Dermis blood vessel endothelial cell (primary cell): ENCODE measurements at regions not wholly inside any gene's neighbourhood (a gene's known extent, or its start where the extent isn't known, plus 50 kb on each side); places are given as distances from the start of the nearest gene placed in this dataset.
A peak's percentile ranks its signal among the peaks of the same experiment; 100 is the strongest.
"Not testable (repeated sequence)": the region's sequence is repeated elsewhere in the genome, so short reads cannot be mapped to it uniquely, and the experiment has no call there.

Source experiments
- DNase-seq: peaks from one replicate; pipeline ENCODE4 v3.0.0; 2010

DNA sequence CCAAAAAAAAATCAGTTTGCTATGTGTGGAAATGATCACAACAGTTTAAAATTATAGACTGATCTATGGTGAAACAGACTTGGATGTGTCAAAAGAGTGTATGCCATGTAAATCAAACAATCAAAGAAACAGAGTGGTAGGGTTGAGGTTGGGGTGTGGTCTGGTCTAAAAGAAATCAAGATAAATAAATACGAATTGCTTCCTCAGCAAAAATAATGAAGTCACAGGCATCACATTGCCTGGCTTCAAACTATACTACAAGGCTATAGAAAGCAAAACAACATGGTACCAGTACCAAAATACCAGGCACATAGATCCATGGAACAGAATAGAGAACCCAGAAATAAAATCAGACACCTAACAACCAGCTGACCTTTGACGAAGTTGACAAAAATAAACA lies 1796.9 kb downstream of the NCAM2 start:
- DNase-seq = no peak

- DNase-seq = no peak
Measured at GRCh38 chr21:22795644-22796043, 1797.4 kb downstream of the NCAM2 start.

DNA sequence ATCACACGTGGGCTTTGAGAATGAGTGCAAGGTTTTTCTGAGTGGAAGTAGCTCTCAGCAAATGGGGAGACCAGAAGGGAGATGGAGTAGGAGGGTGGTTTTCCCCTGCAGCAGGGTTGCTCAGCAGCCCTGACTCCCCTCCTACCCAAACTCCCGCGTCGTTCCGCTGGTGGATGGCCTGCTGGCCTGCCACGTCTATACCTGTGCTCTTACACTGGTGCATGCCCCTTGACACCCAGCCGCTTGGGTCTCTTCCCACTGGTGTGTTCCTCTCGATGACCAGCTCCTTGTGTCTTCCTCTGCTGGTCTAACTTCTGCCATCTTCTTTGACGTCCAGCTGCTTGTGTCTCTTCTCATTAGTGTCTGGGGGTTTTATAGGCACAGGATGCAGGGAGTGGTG lies 1797.9 kb downstream of the NCAM2 start:
- no peak for DNase-seq

- DNase-seq = no peak
Measured at GRCh38 chr21:22804151-22804550, 1805.9 kb downstream of the NCAM2 start.

DNA sequence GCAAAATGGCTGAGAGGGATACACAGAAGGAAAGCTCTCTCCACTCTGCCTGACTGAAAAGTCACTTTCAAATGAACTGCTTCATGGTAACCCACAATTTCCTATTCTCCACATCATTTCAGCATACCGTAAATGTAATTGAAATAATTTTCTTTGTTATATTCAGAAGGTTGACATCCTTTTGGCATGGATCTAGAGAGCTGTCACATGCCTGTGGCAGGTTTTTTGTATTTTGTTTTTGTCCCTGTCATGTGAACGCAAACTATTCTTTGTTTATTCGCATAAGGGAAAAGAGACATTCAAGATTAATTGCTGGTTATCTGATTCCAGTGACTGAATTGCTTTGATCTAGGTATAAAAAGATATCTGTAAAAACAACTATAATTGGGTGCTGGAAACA lies 1808.1 kb downstream of the NCAM2 start:
- no peak for DNase-seq

DNA sequence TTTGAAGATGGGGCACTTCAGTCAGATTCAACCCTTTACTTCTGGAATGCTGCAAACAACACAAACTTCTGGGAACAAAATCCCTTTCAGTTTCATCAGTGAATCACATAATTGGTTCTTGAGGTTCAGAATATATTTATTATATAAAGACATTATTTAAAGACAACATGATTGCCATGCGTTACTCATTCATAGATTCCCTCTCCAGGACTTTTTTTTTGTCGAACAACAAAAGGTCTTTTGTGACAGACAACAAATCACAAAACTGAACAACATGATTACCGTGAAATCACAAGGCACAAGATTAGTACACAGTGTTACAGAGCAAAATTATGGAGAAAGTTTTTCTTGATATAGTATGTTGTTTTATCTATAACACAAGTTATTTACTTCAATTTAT lies 1815.0 kb downstream of the NCAM2 start:
- no peak for DNase-seq

- not testable (repeated sequence) for DNase-seq
Measured at GRCh38 chr21:22818681-22819485, 1820.7 kb downstream of the NCAM2 start.

DNA sequence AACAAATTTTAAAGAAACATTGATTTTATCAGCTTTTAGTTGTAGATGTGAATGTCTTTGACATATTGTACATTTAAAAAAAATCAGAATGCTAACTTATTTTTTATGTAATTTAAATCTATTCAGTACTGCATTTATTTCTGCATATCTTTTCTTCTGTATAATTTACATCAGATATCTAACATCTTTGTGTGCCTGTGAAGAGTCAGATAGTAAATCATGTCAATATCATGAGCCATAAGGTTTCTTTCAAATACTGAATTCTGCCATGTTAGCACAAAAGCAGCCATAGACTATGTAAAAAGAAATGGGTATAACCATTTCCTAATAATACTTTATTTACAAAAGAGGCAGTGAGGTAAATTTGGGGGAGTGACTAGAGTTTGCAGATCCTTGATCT lies 1829.2 kb downstream of the NCAM2 start:
- no peak for DNase-seq

DNA sequence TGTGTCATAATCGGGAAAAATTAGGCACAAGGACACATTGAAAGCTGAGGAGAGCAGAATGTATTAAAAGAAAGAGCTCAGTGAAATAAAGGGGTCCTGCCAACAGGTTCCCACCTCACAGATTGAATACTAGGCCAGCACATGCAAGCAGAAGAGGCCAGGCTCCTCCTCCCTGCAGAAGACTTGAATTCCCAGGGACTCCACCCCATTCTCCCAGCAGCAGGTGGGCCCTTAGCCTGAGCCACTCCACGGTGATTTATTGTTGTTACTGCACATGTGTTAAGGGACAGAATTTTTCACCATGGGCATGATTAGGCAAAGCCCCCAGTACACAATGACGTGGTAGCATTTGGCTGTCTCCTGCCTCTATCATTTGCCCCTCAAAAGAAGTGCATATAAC lies 1844.7 kb downstream of the NCAM2 start:
- DNase-seq = no peak

- DNase-seq = peak; percentile 43
Measured at GRCh38 chr21:22855581-22855980, 1857.4 kb downstream of the NCAM2 start.

DNA sequence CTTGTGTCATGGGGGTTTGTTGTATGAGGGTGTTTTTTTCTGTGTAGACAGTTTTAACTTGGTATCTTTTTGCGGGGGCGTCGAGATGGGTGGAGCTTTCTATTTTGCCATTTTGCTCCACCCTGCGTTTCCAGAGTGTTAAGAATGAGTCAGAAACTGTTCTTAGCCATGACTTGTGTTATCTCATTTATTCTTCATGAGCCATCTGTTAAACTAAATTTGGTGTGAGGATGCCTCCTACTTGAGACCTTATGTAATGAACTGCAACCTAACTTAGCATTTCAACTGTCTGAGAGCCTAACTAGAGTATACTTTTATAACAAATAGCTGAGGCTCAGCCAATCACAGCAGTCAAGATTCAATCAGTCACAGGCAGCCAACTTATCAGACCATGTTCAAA lies 1873.5 kb downstream of the NCAM2 start:
- DNase-seq = no peak

GRCh38 chr21:22880573-22880972 lies 1882.4 kb downstream of the NCAM2 start:
- no peak for DNase-seq

DNA sequence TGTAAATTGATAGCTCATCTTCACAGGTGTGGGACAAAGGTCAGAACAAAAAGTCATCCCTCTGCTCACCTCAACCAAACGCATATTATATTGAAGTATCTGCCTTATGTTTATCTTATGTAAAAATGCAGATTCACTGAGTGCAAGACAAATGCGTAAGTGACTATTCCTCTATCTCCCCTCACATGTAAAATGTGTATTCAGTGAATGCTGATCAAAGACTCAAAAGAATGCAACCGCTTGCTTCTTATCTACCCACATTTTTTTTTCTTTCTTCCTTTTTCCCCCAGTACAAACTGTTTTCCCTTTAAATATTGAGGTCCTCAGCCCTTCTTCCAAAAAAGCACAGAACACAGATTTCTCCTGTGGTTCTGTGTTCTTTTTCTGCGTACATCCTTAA lies 1882.9 kb downstream of the NCAM2 start:
- DNase-seq = no peak

- peak; percentile 18 for DNase-seq
Measured at GRCh38 chr21:22885079-22885478, 1886.9 kb downstream of the NCAM2 start.

DNA sequence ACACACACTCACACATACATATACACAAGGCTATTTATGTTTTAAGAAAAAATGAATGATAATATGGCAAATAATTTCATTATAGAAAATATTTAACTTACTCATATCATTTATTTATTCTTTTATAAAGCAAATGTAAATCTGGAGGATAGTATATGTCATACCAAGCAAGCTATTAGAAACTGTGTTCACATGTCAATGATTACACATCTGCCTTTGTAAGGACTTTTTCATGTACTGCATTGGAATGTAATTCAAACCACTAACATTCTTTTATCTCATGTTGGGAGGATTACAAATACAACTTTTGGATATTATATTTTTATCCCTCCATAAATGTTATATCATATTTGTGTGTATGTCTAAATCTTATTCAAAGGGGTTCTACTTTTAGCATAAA lies 1887.4 kb downstream of the NCAM2 start:
- no peak for DNase-seq

GRCh38 chr21:22889445-22889844 lies 1891.2 kb downstream of the NCAM2 start:
- no peak for DNase-seq

GRCh38 chr21:22890656-22891055 lies 1892.4 kb downstream of the NCAM2 start:
- no peak for DNase-seq

DNA sequence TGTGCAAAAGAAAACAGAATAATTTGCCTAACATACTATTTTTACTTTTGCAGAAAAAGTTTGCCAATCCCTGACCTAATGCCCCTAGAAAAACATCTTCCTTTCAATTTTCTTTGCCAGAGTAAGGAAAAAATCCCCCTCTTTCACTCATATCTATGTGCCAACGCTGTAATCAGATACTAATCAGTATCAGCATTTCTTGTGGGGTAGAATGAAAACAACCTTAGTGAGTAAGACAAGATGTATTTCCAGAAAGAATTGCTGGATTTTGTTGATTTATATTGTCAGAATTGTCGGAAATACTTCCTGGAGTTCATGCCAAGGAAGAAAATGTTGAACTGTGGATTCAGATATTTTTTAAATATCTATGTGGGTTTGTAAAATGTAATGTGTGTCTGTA lies 1893.8 kb downstream of the NCAM2 start:
- peak; percentile 69 for DNase-seq

DNA sequence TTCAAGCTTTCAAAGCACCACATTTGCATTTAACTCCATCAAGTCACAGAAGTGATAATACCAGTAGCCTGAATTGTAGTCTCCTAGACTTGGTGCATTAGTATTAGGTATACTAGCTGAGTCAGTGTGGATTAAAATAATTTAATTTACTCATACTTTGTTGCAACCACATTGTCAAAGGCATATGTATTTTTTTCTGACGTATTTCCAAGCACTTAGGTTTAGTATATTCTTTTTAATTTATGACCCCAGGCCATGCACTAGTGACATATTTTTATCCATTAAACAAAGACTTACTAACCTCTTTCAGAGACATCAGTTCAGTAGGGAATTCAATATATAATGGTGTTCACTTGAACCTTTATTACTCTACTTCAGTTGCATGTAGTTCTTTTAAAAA lies 1894.5 kb downstream of the NCAM2 start:
- no peak for DNase-seq

DNA sequence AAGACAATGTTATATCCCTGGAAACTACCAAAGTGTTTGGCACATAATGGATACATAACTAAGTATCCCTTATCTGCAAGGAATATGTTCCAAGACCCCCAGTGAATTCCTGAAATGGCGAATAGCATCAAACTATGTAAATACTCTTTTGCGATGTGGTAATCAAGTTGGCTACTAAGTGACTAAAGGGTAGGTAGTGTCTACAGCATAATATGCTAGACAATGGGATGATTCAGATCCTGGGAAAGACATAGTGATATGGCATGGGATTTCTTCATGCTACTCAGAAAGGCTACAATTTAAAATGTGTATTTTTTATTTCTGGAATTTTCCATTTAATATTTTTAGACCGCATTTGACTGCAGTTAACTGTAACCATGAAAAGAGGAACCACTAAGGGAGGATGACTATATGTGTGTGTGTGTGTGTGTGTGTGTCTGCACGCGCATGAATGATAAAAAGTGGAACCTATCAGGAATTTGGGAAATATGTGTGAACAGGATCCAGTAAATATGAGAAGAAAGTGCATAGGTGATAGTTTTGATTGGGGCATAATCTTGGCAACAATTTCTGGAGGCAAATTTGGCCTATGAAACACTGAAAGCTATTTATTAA lies 1899.9 kb downstream of the NCAM2 start:
- DNase-seq = peak; percentile 68

DNA sequence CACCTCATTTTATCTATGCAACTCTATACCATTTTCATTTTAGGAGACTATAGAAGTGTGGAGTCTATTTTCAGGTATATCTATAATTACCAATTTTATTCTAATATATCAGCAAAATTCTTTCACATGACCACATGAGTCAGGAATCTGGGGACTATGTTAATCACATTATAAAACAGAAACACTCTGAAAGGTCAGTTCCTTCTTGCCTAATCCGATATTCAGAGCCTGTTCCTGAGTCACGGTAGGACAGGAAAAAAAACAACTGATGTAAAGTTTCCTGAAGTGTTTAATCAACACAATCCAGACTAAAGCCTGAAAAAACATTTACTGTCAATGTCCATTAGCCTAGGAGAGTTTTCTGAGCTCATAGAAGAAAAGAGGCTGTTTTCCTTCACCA lies 1902.3 kb downstream of the NCAM2 start:
- peak; percentile 97 for DNase-seq

- no peak for DNase-seq
Measured at GRCh38 chr21:22903851-22904250, 1905.6 kb downstream of the NCAM2 start.

- no peak for DNase-seq
Measured at GRCh38 chr21:22904385-22904784, 1906.2 kb downstream of the NCAM2 start.

DNA sequence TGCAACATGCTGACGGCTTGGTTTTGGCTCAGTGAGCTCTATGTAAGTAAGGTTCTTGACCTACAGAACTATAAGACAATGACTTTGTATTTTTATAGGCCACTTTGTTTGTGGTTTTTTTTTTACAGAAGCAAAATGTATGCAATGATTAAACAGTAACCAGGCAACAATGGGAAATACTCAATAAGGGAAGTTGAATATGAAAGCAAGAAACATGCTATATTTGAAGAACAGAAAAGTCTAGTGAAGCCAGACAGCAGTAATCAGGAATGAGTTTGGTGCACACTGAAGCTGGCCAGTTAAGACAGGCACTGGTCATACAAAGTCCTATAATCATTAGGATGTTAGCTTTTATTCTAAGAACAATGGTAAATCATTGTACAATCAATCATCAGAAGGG lies 1926.8 kb downstream of the NCAM2 start:
- DNase-seq = no peak

GRCh38 chr21:22927469-22927868 lies 1929.3 kb downstream of the NCAM2 start:
- DNase-seq = no peak
